ENCODE measurements at regions not wholly inside any gene's neighbourhood (a gene's known extent, or its start where the extent isn't known, plus 50 kb on each side); places are given as distances from the start of the nearest gene placed in this dataset.
A peak's percentile ranks its signal among the peaks of the same experiment; 100 is the strongest.

DNA sequence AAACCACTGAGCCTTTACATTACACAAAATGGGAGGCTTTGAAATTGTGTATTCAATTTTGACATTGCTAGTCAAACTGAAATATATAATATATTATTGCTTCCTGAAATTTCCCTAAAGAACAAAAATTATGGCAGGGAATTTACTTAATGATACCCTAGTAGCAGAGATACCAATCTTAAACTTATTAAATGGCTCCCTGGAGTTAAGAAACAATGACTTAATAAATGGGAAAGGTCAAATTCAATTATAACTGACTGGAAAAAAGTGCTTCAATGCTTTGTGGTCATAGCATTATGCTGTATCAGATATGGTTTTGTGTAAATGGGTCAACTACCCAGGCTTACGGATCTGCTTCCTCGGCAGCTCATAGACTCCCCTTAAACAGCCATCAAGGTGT, 244.1 kb downstream of the CNTN3 start:
- H3K4me3 ChIP-seq (ENCODE audit: low read length) = no peak overlapping the region
- DNase-seq (ENCODE audit: low read depth) = no peak
- TF ChIP-seq, protein P1, sequence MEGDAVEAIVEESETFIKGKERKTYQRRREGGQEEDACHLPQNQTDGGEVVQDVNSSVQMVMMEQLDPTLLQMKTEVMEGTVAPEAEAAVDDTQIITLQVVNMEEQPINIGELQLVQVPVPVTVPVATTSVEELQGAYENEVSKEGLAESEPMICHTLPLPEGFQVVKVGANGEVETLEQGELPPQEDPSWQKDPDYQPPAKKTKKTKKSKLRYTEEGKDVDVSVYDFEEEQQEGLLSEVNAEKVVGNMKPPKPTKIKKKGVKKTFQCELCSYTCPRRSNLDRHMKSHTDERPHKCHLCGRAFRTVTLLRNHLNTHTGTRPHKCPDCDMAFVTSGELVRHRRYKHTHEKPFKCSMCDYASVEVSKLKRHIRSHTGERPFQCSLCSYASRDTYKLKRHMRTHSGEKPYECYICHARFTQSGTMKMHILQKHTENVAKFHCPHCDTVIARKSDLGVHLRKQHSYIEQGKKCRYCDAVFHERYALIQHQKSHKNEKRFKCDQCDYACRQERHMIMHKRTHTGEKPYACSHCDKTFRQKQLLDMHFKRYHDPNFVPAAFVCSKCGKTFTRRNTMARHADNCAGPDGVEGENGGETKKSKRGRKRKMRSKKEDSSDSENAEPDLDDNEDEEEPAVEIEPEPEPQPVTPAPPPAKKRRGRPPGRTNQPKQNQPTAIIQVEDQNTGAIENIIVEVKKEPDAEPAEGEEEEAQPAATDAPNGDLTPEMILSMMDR (conservative IDR thresholded peaks at IDR 0.05; ENCODE audit: low read depth, low read length) = no peak

DNA sequence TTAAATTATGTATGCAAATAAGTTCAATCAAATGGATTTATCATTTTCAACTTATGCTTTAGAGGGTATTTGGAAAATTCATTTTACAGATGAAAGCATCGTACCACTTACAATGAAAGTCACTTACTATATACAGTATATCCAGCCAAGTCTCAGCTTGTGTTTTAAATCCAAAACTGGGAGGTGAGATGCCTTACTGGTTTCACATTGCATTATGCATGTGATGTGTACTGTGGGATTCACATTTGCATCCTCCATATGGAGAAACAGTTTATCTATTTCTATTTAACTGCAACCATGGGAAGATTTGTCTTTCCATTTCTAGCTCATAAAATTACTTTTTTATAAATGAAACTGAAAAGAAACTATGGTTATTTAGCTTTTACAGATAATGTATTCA, 248.1 kb downstream of the CNTN3 start:
- no peak for DNase-seq (ENCODE audit: low read depth)
- H3K4me3 ChIP-seq (ENCODE audit: low read length) = no peak overlapping the region
- TF ChIP-seq, protein P1 (conservative IDR thresholded peaks at IDR 0.05; ENCODE audit: low read depth, low read length) = no peak

DNA sequence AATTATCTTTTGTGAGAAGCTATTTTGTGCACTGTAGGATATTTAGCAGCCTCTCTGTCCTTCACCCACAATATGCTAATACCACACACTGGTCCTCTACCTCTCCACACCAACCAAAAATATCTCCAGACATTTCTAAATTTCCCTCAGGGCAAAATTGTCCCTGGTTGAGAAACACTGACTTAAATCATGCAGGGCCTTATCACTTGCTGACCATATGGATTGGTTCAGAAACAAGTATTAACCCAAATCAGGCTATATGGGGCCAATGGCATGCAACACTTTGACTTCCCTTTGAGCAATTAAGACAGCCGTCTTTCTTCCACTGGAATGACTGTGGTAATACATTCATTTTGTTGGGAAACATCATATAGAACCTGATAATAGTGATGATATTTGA, 251.1 kb downstream of the CNTN3 start:
- H3K4me3 ChIP-seq (ENCODE audit: low read length) = no peak overlapping the region
- no peak for DNase-seq (ENCODE audit: low read depth)
- TF ChIP-seq, protein P1 (conservative IDR thresholded peaks at IDR 0.05; ENCODE audit: low read depth, low read length) = no peak

DNA sequence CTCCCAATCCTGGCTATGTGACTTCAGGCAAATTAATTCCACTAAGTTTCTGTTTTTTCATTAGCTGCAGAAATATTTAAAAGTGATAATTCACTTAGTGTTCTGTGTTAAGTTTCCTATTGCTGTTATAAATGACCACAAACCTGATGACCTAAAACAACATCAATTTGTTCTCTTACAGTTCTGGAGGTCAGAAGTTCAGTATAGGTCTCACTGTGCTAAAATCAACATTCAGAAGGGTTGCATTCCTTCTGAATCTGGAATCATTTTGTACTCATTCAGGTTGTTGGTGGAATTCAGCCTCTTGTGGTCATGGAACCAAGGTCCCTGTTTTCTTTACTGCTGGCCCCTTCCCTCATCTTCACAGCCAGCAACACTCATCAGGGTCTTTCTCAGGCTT, 254.1 kb downstream of the CNTN3 start:
- DNase-seq (ENCODE audit: low read depth) = no peak
- TF ChIP-seq, protein P1 (conservative IDR thresholded peaks at IDR 0.05; ENCODE audit: low read depth, low read length) = no peak
- no peak overlapping the region for H3K4me3 ChIP-seq (ENCODE audit: low read length)

DNA sequence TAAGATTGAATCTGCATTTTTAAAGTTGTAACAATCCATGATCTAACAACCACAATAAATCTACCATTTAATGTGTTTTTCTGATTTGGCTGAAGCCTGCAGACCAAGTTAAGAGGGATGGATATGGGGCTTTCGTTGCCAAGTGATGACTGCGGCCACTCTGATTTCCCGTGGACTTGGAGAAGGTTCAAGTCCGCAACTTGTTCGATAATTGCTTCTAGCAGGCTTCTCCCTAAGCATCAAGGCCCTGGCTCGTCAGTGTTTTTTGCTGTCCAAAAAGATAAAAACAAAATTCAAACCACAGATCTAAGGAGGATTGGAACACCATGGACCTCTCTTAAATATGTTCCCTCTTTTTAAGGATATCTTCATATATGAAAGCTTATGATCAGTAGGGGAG, 256.6 kb downstream of the CNTN3 start:
- DNase-seq (ENCODE audit: low read depth) = no peak
- H3K4me3 ChIP-seq (ENCODE audit: low read length) = no peak overlapping the region
- TF ChIP-seq, protein P1 (conservative IDR thresholded peaks at IDR 0.05; ENCODE audit: low read depth, low read length) = no peak

DNA sequence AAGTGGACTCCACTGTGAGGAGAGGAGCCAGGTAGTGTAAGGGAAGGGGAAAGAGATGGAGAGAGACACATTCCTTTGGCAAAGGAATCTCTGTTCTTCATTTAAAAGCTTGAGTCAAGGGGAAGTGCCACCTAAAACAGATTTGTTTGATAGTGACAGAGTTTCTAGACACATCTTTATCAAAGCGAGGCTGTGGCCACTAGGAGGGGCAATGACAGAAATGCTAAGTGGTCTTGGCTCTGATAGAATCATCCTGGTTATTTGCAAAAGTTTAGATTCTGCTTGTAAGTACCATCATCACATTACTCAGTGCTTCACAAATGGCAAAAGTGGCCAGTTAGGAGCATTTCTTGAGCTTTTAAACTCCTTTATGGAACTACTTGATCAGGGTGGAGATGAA, 261.4 kb downstream of the CNTN3 start:
- DNase-seq (ENCODE audit: low read depth) = no peak
- TF ChIP-seq, protein P1 (conservative IDR thresholded peaks at IDR 0.05; ENCODE audit: low read depth, low read length) = peak; percentile 20
- no peak overlapping the region for H3K4me3 ChIP-seq (ENCODE audit: low read length)

DNA sequence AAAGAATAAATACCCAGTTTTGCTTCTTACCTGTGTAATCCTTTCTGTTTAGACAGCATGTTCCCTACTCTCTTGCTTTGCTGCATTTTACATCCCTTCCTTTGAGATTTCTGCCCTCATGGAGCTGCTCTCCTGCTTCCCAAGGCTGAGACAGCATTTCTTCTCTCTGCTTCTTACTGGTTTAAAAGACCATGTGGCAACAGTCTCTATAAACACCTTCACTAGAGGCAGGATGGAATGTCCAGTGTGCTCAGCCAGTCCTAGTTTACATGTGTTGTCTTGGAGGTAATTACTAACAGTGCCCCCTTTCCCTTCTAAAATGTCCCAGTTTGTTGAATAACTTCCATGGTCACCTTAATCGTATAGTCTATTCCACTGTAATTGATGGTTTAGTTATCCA, 262.3 kb downstream of the CNTN3 start:
- TF ChIP-seq, protein P1 (conservative IDR thresholded peaks at IDR 0.05; ENCODE audit: low read depth, low read length) = no peak
- no peak overlapping the region for H3K4me3 ChIP-seq (ENCODE audit: low read length)
- DNase-seq (ENCODE audit: low read depth) = no peak
